ENCODE measurements at regions not wholly inside any gene's neighbourhood (a gene's known extent, or its start where the extent isn't known, plus 50 kb on each side); places are given as distances from the start of the nearest gene placed in this dataset.
"Not testable (repeated sequence)": the region's sequence is repeated elsewhere in the genome, so short reads cannot be mapped to it uniquely, and the experiment has no call there.

DNA sequence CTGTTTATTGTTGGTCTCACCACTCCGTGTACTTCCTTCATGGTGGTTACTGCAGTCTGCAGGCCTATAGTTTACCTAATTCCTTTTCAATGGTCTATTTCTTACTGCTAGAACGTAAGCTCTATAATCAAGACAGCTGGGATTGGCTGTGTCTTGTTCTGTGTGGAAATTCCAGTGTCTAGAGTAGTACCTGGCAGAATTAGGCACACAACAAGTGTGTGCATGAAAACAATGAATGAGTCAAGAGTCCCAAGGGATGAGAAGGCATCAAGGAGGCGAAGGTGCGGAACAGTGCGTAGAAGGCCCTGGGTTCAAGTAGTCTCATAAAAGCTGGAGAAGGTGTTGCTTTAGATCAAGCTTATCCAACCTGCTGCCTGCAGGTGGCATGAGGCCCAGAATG is 70.8 kb upstream of the GBA3 start:
- TF ChIP-seq, protein P1, sequence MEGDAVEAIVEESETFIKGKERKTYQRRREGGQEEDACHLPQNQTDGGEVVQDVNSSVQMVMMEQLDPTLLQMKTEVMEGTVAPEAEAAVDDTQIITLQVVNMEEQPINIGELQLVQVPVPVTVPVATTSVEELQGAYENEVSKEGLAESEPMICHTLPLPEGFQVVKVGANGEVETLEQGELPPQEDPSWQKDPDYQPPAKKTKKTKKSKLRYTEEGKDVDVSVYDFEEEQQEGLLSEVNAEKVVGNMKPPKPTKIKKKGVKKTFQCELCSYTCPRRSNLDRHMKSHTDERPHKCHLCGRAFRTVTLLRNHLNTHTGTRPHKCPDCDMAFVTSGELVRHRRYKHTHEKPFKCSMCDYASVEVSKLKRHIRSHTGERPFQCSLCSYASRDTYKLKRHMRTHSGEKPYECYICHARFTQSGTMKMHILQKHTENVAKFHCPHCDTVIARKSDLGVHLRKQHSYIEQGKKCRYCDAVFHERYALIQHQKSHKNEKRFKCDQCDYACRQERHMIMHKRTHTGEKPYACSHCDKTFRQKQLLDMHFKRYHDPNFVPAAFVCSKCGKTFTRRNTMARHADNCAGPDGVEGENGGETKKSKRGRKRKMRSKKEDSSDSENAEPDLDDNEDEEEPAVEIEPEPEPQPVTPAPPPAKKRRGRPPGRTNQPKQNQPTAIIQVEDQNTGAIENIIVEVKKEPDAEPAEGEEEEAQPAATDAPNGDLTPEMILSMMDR (IDR thresholded peaks at IDR 0.05 in 8 of 11, conservative IDR thresholded peaks at IDR 0.05 in 3 of 11) = not testable (repeated sequence)
- not testable (repeated sequence) for TF ChIP-seq POLR2A, POLR2AphosphoS5 (IDR thresholded peaks at IDR 0.05)

Measured in spleen (tissue), 7 donors.